ENCODE measurements at regions not wholly inside any gene's neighbourhood (a gene's known extent, or its start where the extent isn't known, plus 50 kb on each side); places are given as distances from the start of the nearest gene placed in this dataset.
"Not testable (repeated sequence)": the region's sequence is repeated elsewhere in the genome, so short reads cannot be mapped to it uniquely, and the experiment has no call there.

- DNase-seq: no peak
Observed at GRCh38 chr11:34794696-34795095, 121.5 kb downstream of the APIP start.

- DNase-seq: no peak
Observed at GRCh38 chr11:34793666-34794065, 122.5 kb downstream of the APIP start.

GRCh38 chr11:34792814-34793258 lies 123.3 kb downstream of the APIP start:
- no peak for DNase-seq

- no peak for DNase-seq
Observed at GRCh38 chr11:34791780-34792542, 124.2 kb downstream of the APIP start.

GRCh38 chr11:34790620-34791019 lies 125.6 kb downstream of the APIP start:
- DNase-seq: no peak

GRCh38 chr11:34789196-34789834 lies 126.9 kb downstream of the APIP start:
- DNase-seq: no peak

GRCh38 chr11:34788642-34789041 lies 127.5 kb downstream of the APIP start:
- no peak for DNase-seq

- DNase-seq: no peak
Observed at GRCh38 chr11:34787895-34788294, 128.3 kb downstream of the APIP start.

- no peak for DNase-seq
Observed at GRCh38 chr11:34787348-34787747, 128.8 kb downstream of the APIP start.

- no peak for DNase-seq
Observed at GRCh38 chr11:34784318-34784841, 131.8 kb downstream of the APIP start.

GRCh38 chr11:34783816-34784317 lies 132.3 kb downstream of the APIP start:
- no peak for DNase-seq

GRCh38 chr11:34781826-34782225 lies 134.4 kb downstream of the APIP start:
- not testable (repeated sequence) for DNase-seq

GRCh38 chr11:34775417-34775888 lies 140.7 kb downstream of the APIP start:
- no peak for DNase-seq

GRCh38 chr11:34774604-34775003 lies 141.6 kb downstream of the APIP start:
- DNase-seq: no peak

- DNase-seq: no peak
Observed at GRCh38 chr11:34773826-34774225, 142.4 kb downstream of the APIP start.

GRCh38 chr11:34773211-34773610 lies 143.0 kb downstream of the APIP start:
- DNase-seq: no peak

GRCh38 chr11:34770111-34770510 lies 146.1 kb downstream of the APIP start:
- DNase-seq: no peak

GRCh38 chr11:34769224-34769623 lies 147.0 kb downstream of the APIP start:
- DNase-seq: no peak

- DNase-seq: not testable (repeated sequence)
Observed at GRCh38 chr11:34762625-34763024, 141.7 kb downstream of the EHF start.

- no peak for DNase-seq
Observed at GRCh38 chr11:34758262-34758661, 137.4 kb downstream of the EHF start.

- DNase-seq: no peak
Observed at GRCh38 chr11:34757026-34757451, 136.1 kb downstream of the EHF start.

GRCh38 chr11:34756591-34756990 lies 135.7 kb downstream of the EHF start:
- DNase-seq: no peak

- no peak for DNase-seq
Observed at GRCh38 chr11:34755671-34756070, 134.8 kb downstream of the EHF start.
